ENCODE measurements at regions not wholly inside any gene's neighbourhood (a gene's known extent, or its start where the extent isn't known, plus 50 kb on each side); places are given as distances from the start of the nearest gene placed in this dataset.

DNA sequence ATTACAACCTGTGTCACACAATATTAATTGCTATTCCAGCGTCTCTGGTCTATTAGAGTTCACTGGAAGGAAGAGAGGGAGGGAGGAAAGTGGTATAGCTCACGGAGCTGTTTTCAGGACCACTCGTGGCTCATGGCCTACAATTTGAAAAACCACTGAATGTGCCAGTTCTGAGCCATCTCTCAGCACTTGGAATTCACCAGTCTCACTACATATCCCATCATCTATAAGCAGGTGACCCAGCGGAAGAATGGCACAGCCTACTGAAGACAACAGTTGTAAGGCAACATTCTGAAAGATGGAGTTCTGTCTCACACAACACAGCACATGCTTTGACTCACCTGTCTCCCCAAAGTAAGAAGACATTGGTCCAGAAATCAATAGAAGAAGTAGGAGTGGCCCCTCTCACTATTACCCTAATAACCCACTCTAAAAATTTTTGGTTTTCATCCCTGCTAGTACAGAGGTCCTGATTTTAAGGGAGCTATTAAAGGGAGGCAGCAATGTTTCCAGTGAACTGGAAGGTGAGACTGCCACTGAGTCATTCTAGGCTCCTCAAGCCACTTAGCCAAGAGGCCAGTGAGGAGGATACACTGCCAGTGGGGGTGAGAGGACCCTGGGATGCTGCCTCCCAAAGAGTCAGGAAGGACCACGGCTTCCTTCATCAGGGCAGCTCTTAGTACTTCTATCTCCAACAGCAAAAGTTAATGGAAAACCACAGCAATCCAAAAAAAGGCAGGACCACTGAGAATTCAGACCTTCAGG, 50.0 kb upstream of the DOCK9 start:
- DNase-seq: no peak

DNA sequence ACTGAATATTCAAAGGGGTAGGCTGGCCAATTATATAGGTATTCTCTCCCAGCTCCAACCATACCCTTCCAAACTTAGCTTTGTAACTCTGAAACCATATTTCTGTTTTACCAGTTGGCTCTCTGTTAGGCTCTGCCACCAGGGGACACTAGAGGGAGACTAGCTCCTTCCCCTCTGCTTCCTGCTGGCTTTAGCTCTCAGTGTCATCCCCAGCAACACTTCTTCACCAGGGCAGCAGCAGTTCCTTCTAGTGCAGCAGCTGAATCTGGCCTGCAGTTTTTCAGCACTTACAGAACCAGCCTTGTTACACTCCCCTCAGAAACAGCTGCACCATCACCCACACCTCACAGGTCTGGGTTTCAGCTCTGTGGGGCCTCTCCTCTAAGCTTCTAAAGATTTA, 51.0 kb upstream of the DOCK9 start:
- peak in 1 of 4 experiments; percentile 9 for DNase-seq

DNA sequence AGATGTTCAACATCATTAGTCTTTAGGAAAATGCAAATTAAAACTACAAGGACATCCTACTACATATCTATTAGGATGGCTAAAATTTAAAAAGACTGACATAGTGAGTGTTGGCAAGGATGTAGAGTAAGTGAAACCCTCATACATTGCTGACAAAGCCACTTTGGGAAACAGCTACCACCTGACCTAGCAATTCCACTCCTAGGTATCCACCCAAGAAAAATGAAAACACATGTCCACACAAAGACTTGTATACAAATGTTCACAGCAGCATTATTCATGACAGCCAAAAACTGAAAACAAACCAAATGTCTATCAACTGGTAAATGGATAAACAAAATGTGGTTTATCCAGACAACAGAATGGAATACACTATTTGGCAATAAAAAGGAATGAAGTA, 51.7 kb upstream of the DOCK9 start:
- no peak for DNase-seq

DNA sequence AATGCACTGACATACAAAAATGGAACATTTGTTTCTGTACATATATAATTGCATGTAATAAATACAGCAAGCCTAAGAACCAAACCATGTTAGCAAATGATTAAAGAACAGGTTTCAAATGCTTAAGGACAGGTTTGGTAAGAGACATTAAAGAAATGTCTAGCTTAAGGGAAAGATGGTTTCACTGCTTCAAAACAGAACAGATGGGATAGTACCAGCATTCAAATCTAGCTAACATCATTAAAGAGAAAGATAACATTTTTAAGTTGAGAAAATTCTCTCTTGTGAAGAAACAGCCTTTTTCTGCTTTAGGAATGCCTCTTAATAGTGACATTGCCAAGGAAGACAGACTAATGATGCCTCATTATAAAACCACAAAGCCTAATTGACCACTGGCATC, 52.5 kb upstream of the DOCK9 start:
- no peak for DNase-seq

DNA sequence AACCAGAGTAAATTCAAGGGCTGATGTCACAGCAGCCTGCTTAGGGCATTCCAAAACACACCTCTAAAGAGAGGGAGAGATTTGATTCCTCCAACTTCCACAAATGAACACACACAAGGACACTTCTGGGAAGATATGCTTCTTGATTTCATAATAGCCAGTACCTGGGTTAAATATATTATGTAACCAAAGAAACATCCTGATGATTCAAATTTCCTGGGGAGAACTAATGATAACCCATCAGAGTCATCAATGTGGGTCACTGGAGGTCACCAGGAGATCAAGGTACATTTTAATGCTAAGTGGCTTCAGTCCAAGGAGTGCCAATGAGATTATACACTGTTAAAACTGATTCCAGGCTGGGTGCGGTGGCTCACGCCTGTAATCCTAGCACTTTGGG, 54.0 kb upstream of the DOCK9 start:
- DNase-seq: no peak

DNA sequence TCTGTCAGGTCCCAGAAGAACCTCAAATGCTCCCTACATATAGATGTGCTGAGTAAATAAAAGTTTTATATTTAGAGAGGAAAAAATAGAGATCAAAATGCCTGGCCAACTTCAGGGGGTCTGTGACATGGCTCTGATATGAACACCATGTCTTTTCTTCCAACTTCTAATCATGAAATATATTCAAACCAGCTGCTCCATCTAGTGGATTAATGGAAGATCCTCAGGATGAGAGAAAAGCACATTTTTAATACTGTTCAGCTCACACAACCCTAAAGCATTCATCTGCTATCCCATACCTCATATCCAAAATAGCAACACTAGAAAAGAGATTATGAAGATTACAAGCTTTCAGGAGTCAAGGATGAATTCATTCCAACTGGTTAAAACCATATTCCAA, 56.0 kb upstream of the DOCK9 start:
- DNase-seq: no peak

DNA sequence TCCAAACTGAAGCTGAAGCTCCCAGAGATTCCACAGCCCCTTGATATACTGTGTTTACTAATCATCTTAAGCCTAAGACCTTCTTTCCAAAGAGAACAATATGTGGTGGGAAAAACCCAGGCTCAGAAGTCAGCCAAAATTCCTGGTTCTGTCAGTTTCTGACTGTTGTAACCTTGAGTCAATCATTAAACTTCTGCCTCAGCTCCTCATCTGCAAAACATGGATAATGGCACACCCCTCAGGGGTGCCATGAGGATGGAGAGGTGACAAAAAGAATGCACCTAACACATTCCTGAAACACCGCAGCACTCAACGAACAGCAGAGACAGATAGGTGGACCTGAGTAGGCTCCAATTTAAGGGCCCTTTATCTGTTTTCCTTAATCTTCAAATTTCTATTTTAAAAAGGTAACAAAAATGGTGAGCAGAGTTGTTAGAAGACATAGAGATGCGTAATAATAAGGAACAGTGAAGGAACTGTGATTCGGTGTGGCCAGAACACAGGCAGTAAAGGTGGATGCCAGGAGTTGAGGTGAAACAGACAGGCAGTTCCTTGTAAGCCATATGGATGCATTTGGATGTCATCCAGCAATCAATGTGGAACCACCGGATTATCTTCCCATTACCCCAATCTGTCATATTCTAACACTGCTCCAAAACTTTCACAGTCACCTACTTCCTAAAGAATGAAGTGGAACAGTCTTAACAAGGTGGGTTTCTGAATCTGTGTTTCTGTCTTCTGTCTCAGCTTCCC, 56.6 kb upstream of the DOCK9 start:
- no peak for DNase-seq

DNA sequence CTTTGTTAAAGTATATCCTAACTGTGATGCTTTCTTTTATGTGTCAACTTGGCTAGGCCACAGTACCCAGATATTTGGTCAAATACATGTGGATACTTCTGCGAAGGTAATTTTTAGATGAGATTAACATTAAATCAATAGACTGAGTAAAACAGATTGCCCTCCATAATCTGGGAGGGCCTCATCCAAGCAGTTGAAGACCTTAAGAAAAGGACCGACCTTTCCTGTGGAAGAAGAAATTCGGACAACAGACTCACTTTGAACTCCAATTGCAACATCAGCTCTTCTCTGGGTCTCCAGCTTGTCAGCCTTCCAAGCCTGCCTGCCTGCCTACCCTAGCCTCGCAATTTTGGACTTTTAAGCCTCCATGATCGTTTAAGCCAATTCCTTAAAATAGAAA, 57.9 kb upstream of the DOCK9 start:
- no peak for DNase-seq

DNA sequence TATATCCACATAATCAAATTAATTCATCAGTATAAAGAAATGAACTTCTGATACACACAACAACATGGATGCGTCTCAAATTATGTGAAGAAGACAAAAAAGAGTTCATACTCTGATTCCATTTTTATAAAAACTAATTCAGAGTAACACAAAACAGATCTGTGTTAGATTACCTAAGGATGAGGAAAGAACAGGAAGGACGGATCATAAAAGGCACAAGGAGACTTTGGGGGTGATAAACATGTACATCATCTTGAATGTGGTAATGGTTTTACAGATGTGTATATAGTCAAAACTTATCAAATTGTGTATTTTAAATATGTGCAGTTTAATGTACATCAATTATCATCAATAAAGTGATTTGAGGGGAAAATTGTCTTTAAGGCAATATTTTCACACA, 59.9 kb upstream of the DOCK9 start:
- no peak for DNase-seq

DNA sequence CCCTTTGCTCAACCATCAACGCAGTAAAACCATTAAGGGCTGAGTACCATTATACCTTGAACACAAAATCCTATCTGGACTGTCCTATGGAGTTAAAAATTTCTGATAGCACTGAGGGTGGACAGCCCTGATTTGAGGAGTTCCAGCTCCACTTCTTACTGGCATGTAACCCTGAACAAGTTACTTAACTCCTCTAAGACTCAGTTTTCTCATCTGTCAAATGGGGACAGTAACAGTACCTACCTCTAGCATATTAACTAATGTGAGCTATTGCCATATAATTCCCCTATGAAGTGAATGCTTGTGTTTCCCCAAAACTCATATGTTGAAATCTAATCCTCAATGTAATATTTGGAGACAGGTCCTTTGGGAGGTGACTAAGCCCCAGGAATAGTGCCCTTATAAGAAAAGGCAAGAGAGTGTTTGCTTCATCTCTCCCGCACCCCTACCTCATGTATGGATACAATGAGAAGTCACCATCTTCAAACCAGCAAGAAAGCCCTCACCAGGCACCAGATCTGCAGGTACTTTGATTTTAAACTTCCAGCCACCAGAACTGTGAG, 61.9 kb upstream of the DOCK9 start:
- no peak for DNase-seq

DNA sequence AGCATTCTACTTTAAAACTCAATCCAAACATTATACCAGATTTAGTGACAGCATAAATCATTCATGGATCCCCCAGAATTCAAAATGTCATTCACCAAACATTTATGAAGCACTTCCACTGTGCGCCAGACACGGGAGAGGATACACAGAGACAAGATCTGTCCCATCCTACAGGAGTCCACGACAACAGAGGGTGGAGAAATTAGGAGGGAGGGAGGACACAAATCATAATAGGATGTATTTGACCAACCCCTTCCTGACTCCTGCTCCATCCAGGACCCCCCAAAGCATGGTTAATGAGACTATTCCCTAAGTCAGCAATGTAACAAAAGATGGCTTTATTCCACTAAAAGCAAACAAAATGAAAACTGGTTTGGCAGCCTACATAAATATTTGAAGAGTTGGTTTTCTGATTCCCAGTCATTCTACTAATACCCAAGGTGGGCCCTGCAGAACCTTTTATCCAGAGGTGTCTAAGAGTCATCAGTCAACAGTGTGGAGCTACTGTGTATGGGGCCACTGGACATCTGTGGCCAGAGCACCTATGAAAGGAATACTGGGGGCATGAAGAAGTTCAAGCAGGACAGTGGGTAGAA, 62.8 kb upstream of the DOCK9 start:
- DNase-seq: no peak

DNA sequence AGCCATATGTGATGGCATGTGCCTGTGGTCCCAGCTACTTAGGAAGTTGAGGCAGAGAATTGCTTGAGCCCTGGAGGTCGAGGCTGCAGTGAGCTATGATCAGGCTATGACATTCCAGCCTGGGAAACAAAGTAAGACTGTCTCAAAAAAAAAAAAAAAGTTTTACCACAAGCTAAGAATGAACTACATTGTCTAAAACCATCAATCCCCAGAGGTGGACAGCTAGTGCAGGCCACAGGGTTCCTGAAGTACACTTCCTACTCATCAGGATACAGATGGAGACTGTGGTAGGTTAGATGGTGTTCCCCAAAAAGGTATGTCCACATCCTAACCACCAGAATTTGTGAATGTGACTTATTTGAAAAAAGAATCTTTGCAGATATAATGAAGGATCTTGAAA, 63.5 kb upstream of the DOCK9 start:
- no peak for DNase-seq

DNA sequence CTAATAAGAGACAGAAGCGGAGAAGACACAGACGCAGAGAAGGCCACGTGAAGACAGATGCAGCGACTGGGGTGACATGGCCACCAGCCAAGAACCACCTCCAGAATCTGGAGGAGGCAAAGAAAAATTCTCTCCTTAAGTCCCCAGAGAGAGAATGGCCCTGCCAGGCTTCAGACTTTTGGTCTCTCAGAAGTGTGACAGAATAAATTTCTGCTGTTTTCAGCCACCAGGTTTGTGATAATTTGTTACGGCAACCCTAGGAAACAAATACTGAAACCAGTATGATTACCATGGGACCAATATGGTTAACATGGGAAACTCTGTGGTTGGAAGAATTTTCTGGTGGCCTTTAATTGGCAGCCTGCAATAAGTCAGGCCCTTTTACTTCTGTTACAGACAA, 63.9 kb upstream of the DOCK9 start:
- DNase-seq: no peak

DNA sequence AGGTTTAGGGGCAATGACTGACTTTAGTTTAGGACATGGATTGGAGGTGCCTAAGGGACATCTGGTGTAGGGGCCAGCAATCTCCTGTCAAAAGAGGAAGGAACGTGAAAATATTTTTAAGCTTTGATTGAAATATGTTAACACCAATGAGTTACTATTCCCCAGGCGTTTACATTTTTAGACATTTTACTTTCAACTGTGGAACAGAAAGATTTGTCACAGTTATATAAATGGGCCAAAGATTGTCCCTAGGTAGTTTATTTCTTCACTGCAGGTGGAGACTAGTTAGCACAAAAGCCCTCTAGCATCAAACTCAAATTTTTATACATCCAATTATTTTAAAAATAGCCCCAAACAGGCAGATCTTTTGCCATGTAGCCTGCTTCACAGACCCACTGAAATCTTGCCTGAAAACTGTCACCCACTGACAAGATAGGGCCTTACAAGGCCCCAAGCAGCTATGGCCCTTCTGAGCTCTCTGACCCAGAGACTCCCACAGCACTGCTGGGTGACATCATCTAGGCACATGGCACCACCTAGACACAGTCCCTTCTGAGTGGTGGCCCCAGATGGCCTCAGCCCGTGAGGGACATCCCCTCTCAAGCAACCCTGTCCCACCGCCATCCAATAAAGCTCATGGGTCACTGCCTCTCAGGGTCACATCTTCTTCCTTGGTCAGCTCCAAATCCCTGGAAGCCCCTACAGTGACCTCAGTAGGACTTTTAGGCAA, 64.8 kb upstream of the DOCK9 start:
- DNase-seq: no peak

DNA sequence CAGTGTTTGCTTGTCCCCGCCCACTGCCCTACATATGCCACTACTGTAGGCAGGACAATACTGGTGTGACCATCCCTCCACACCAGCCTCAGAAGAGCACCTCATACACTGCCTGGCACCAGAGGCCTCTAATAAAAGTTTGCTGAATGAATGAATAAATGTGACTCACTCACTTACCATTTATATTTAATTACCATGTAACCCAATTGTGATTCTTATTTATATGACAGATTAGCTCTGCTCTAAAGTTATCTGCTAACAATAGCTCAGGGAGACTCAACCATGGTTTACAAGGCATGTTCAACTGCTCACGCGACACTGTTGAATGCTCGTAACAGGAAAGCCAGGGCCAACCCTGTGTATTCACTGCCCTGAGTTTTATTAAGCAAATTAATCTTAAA, 66.0 kb upstream of the DOCK9 start:
- DNase-seq: no peak

DNA sequence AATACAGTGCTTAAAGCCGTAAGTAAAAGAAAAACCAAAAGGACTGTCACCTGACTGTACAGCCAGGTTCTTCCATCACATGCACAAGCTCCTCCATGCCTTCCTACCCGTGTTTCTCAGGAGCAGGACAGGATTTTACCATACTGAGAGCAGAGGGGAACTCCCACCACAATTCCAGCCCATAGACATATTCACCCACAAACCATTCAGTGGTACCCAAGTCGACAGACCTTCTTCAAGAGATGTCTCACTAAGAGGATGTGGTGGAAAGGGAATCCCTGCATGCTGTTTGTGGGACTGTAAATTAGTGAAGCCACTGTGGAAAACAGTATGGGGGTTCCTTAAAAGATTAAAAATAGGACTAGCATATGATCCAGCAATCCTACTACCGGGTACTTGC, 66.9 kb upstream of the DOCK9 start:
- no peak for DNase-seq

DNA sequence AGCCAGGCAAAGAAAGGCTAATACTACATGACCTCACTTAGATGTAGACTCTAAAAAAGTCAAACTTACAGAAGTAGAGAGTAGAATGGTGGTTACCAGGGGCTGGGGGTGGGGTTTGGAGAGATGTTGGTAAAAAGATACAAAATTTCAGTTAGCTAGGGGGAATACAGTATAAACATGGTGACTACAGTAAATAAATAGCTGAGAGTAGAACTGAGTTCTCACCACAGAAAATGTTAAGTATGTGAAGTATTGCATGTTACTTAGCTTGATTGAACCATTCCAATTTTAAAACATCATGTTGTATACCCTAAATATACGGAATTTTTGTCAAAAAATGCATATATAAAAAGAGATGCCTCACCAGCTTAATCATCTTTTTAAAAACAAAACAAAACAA, 67.5 kb upstream of the DOCK9 start:
- no peak for DNase-seq

DNA sequence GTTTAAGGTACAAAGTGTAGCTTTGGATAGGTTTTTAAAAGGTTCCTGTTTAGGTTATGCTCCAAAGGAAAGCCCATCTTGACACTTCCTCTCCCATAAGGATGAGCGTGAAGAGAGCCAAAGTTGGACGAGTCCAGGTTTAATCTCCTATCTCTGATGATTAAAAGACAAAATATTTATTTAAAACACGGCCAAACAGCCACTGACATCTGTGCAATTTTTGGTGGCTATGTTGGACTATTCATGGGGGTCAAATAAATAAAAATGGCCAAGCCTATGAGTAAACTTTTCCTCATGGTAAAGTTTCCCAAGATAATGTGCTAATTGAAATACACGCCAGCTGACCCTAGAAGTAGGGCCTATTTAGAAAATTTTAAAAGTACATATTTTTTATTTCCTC, 69.0 kb upstream of the DOCK9 start:
- DNase-seq: no peak

DNA sequence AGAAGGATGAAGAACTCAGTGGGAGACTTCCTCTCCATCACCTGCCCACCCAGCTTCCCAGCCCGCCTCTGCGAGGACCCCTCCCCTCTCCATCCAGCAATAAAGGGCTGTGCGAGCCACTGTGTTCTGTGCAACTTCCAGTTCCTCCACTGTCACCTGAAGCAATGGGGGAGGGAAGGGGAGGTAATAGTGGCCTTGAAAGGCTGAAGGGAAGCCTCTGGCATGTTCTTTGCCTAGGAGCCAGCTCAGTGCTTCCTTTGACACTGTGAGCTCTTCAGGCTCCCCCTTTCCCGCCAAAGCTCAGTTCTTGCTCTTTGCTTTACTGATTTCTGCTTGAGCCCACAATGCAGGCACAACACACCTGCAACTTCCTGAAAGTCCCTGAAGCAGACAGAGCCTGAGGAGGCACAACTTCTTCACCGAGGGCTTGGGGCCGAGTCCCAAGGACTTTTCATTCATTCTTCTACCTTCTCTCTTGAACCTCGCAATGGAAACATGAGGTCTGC, 73.2 kb upstream of the DOCK9 start:
- DNase-seq: no peak

DNA sequence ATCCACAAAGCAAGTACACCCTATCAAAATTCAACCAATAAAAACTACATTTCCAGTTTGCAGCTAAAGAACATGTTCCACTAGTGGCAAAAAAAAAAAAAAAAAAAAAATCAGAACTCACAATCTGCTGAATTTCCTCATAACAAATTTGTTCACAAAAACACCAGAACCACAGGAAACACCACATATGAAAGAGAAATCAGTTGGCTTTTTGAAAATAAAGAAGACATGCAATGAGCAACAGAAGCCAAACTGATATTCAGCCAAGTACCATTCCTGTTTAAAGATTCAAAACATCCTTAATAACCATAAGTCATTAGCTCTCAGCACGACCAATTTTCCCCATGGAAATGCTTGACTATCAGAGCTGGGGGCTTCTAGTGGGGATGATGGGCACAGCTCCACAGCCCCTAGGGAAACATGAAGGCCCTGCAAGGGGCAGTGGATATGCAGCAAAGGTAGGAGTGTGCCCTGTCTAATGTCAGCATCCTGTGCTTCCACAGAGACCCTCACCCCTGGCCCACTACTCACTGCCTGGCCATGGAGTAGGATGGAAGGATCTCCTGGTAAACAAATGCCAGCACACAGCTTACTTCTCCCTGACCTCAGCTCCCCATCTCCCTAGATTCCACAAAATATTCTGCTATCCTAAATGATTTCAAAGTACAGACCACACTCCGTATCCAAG, 74.0 kb upstream of the DOCK9 start:
- DNase-seq: no peak

DNA sequence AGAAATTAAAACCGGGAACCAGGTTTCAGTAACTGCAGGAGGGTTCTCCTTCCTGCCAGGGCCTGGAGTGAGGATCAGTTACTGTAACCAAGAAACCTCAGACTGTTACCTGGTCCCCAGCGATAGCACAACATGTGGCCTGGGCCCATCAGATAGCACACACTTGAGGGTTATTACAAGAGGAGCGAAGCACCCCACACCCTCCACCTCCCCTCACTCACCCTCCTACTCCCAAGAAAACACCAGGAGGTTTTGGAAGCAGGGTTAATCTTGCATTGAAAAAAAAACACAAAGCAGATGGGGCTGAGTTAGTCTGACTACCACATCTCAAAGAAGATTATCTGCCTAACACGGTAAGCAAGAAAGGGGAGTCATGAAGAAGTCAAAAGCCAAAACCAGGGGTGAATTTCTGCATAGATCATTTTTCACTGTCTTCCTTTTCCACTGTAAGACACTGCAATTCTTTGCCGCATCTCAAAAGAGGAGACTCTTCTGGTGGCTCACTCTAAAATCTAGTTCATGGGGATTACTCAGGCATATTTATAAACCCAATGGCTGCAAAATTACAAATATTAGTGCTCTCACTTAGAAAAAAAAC, 75.9 kb upstream of the DOCK9 start:
- DNase-seq: no peak

DNA sequence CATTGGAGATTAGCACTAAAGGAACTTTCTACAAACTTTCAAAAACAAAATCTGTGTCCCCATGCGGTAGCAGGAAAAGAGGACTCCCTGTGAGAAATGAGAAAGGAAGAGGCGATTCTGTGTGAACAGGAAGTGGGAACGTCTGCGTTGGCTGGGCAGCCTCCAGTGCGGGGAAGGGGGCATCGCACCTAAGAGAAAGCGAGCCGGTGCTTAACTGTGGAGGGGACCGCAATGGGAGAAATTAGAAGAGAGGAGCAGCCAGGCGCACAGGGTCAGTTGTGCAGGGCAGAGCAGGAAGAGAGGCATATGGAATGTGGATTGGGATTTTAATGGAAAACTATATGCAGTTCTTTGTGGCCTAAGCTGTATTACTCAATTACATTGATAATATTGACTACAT, 77.4 kb upstream of the DOCK9 start:
- no peak for DNase-seq

Measured in activated CD4-positive, CD25-positive, alpha-beta regulatory T cell (primary cell).